ENCODE measurements at regions not wholly inside any gene's neighbourhood (a gene's known extent, or its start where the extent isn't known, plus 50 kb on each side); places are given as distances from the start of the nearest gene placed in this dataset.

DNA sequence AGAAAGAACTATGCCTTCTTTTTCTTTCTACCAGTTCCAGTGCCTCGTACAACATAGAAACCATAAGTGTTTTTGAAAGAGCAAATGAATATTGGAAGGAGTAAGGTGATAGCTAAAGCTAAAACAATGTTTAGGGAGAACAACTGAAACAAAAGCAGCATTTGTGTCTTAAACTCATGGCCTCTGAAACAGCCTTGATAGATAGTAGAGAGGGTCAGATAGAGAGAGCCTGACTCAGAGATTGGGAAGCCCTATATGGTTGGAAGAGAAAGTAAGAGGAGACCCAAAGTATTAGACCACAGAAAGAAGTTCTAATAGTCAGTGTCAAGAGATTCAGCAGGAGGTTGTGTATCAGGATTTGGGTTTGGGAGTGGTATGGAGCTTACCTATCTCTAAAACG lies 79.6 kb upstream of the IFNG-AS1 start:
- no peak for DNase-seq (ENCODE audit: low spot score)

GRCh38 chr12:67910360-67911274 lies 78.6 kb upstream of the IFNG-AS1 start:
- DNase-seq (ENCODE audit: low spot score), result no peak

DNA sequence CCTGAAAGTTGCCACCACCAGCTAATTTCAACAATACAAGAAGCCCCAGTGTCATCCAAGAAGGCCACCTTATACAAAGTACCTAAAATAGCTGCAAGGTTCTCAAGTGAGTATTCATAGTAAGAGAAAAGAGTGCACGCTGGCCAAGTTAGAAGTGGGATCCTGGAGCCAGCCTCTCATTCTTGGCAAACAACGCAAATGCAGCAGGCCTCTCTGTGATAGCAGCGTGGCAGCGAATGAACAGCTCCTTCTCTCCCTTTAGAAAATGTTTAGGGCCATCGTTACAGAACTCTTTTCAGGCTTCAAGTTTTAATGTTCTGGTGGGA lies 78.0 kb upstream of the IFNG-AS1 start:
- DNase-seq (ENCODE audit: low spot score), result no peak

DNA sequence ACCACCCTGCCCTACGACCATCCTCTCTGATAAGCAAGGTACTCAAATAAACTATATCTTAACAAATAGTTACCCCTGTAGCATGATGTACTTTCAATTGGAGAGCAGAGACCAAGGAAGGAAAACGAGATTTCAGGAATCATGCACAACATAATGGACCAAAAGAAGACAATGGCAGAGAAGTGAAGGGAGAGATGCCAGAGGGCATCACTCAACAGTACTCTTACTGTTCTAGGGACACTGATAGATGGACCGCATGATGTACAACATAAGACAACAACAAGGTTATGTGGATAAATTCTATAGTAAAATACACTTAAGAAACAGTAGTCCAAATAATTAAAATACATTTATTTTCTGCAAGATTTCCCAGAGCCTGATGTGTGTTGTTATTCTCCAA lies 77.5 kb upstream of the IFNG-AS1 start:
- no peak for DNase-seq (ENCODE audit: low spot score)

DNA sequence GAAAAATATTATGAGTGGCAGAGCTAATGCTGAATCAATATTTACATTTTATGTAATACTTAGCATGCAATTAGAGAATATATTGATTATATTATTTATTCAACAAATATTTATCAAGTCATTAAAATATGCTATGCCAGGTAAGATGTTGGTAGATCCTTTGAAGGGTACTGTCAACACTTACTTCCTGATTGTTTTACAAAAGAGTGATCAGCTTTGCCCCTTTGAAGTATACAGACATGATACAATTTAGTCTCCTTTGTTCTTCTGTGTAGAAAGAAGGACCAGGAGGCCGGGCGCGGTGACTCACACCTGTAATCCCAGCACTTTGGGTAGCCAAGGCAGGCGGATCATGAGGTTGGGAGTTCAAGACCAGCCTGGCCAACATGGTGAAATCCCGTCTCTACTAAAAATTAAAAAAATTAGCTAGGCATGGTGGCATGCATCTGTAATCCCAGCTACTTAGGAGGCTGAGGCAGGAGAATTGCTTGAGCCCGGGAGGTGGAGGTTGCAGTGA lies 73.9 kb upstream of the IFNG-AS1 start:
- DNase-seq (ENCODE audit: low spot score), result no peak

- DNase-seq (ENCODE audit: low spot score), result no peak
Observed at GRCh38 chr12:67916266-67916970, 72.8 kb upstream of the IFNG-AS1 start.

GRCh38 chr12:67917811-67918210 lies 71.4 kb upstream of the IFNG-AS1 start:
- no peak for DNase-seq (ENCODE audit: low spot score)

DNA sequence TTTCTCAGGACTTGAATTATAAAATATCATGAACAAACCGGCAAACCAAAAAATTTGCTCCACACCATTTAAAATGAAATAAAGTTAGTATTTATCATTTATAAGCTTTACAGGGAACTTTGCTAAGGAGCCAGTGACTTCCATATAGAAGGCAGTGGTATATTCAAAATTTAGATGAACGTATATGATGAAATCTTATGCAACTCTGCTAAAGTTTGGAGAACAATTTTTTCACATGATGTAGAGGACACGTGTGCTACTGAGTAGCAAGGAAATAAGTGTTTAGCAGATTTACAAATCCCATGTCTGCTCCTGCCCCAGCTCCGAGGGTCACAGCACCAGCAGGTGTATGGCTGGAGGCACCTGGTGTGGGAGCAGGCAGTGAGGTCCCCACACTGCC lies 70.8 kb upstream of the IFNG-AS1 start:
- DNase-seq (ENCODE audit: low spot score), result no peak

GRCh38 chr12:67919406-67919805 lies 69.8 kb upstream of the IFNG-AS1 start:
- DNase-seq (ENCODE audit: low spot score), result no peak

- no peak for DNase-seq (ENCODE audit: low spot score)
Observed at GRCh38 chr12:67920413-67920812, 68.8 kb upstream of the IFNG-AS1 start.

GRCh38 chr12:67921286-67921685 lies 68.0 kb upstream of the IFNG-AS1 start:
- DNase-seq (ENCODE audit: low spot score), result no peak

GRCh38 chr12:67922245-67922644 lies 67.0 kb upstream of the IFNG-AS1 start:
- no peak for DNase-seq (ENCODE audit: low spot score)

DNA sequence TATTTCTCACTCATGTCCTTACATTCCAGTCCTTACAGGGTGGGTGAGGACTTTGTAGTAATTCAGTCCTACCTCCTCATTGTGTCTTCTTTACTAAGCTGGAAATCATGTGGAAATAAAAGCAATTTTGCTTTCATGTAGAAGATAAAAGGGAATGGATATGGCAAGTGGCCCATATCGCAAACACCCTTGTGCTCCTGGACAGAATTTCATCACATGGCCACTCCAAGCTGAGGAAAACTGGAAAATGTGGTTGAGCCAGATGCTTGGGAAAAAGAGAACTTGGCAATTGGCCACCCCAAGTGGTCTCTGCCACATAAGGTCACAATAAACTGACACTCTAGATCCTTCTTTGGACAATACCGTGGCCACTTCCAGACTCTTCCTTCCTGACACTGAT lies 64.2 kb upstream of the IFNG-AS1 start:
- no peak for DNase-seq (ENCODE audit: low spot score)

DNA sequence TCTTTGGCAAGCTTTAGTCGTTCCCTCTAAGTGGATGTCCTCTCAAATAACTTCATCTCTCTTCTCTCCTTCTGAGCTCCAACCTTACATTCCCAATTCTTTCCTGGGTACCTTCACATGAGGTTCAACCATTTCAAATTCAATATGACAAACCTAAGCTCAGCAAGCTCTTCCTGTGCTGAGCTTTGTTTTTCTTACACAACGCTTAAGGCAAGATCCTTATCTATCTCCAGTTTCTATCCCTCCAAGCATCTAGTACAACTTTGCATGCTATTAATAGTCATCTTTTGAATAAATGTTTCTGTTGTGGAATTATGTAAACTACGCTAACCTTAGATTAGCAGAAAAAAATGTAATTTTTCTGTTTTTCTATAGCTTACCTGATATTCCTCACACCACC lies 63.7 kb upstream of the IFNG-AS1 start:
- DNase-seq (ENCODE audit: low spot score), result no peak

DNA sequence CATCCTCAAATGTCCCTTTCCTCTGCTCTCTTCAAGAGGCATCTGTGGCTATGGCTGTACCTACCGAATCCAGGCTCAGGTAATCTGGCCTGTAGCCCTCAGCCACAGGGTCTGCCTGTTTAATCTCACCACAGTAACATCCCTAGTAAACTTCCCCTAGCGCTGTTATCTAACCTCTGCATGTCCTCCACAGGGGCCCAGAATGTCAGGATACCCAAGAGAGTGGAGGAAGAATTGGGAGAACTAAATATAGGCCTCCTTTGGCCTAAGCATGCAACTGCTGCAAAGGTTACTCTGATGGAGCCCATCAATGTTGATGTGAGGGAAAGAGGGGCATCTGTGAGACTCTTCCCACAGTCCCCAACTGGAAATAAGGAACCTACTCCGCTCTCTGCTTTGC lies 63.2 kb upstream of the IFNG-AS1 start:
- no peak for DNase-seq (ENCODE audit: low spot score)

DNA sequence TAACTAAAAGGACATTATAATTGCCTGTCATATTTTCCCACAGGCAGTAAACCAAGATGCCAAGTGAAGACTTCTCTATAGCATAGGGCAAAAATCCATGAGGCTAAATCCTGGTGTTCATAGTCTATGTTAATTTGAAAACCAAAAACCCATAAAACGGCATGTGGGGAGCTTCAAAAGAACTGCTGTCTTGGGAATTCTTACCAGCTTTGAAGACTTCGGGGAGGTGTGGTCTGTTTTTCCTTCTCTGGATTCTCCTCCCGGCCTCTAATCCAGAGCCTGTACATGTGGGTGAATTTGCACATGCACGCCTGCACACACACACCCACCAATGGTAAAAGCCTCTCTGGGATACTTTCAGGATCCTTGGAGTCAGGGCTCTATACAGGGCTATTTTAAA lies 61.9 kb upstream of the IFNG-AS1 start:
- no peak for DNase-seq (ENCODE audit: low spot score)

DNA sequence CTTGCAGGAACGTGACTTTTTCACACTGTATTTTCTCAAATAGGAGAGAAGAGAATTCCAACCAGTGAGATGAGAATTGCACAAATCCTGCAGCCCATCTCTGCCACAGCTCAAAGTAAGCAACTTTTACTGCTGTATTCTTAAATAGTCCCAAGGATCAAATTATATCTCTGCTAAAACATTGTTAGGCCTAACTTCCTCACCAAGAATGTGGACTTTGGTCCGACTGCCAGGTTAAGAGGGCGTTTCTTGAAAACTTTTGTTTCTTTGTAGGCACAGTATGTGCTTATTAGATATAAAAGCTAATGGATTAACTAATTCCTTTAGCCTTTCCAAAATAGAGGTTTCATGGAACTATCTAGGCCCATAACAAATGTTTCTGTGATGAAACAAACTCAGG lies 61.4 kb upstream of the IFNG-AS1 start:
- no peak for DNase-seq (ENCODE audit: low spot score)

- DNase-seq (ENCODE audit: low spot score), result no peak
Observed at GRCh38 chr12:67928621-67929383, 60.4 kb upstream of the IFNG-AS1 start.

DNA sequence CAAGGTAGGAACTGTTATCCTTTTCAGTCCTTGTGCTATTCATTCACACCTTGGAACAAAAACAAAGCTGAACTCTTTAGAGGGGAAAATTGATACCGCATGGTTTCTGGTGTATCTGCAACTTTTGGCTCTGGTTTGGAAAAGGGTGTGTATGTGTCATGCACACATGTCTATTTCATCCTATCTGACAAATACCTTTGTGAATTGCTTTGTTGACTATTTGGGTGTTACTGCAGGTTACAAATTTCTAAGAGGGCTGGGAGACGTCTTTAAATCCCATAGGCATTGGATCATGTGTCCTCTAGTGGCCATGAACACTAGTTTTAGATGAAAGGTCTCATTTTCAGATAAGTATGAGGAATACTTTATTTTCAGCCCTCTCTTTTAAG lies 59.9 kb upstream of the IFNG-AS1 start:
- DNase-seq (ENCODE audit: low spot score), result no peak

DNA sequence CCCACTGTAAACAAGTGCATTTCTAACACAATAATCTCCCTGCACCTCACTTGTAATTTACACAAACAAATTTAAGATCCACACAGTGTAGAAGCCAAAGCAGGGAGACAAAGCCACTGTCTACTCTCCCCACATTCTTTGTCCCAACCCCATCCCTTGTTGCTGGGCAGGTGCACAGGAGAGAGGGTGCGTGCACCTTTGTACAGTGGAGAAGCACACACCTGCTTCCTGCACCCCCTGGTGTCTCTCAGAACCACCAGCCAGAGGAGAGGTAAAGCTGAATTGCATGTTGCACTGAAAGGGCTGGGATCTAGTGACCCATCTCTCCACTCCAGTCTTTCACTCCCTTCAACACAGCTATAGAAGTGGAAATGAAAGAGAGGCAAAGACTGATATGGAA lies 51.4 kb upstream of the IFNG-AS1 start:
- no peak for DNase-seq (ENCODE audit: low spot score)
